GM12873 (cell line): ENCODE measurements at regions not wholly inside any gene's neighbourhood (a gene's known extent, or its start where the extent isn't known, plus 50 kb on each side); places are given as distances from the start of the nearest gene placed in this dataset.

Experiments
- CTCF ChIP-seq: IDR thresholded peaks from 2 replicates; pipeline ENCODE4 v1.5.1; 2012; ENCODE audit warnings: low read depth, mild to moderate bottlenecking, moderate library complexity, low read length, control low read depth; ENCODE audit not compliant: insufficient read depth; ENCODE audit errors: missing control alignments

GRCh38 chr16:8305201-8305600 lies 285.1 kb downstream of the TMEM114 start:
- TF ChIP-seq CTCF: no peak

DNA sequence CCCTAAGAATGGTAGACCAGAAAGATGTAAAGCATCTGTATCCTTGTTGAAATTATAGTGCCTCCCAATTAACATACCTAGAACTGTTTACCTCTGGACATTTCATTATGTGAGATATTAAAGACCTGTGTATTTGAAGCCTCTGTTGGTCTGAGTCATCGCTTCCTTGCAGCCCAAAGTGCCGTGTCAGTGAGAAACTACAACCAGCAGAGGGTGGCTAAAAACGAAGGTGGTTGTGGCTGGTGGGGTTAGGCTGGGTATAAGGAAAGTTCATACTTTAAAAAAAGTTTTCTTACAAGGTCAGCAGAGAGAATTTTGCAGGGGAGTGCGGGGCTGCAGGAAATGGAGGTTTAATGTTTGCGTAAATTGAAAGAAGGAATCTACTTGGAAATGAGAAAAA lies 290.7 kb downstream of the TMEM114 start:
- TF ChIP-seq CTCF: no peak

- no peak for TF ChIP-seq CTCF
Observed at GRCh38 chr16:8295513-8296237, 294.6 kb downstream of the TMEM114 start.

DNA sequence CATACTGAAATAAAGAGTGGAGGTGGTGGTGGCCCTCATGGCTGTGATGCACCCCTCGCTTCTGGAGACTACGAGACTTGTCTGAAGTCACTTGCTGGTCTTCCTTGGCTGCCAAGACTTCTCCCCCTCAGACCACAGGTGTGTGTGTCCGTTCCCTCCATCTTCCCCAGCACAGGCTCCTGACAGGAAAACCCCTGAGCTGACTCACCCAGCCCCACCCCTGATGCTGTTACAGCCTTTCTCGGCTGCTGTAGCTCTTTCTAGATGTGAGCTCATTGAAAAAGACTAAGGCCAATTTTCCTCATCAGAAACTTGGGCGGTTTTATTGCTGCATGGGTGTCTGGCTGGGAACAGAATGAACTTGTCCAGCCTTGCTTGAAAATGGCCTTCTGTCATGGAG lies 296.9 kb downstream of the TMEM114 start:
- TF ChIP-seq CTCF: no peak

DNA sequence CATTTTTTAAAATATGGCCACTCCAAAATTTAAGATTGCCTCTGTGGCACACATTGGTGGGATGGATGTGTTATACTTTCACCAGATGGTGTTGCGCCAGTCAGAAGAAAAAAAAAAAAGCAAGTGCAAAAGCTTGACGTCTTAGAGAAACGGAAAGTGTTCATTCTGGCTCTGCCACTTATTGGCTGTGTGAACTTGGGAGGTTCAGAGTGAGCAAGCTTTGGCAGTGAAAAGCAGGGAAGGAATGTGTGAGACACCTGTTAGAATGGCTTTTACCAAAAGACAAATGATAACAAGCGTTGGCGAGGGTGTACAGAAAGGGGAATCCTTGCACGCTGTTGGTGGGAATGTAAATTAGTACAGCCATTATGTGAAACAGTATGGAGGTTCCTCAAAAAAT lies 298.0 kb downstream of the TMEM114 start:
- TF ChIP-seq CTCF: no peak

GRCh38 chr16:8286348-8286747 lies 304.0 kb downstream of the TMEM114 start:
- TF ChIP-seq CTCF: no peak

DNA sequence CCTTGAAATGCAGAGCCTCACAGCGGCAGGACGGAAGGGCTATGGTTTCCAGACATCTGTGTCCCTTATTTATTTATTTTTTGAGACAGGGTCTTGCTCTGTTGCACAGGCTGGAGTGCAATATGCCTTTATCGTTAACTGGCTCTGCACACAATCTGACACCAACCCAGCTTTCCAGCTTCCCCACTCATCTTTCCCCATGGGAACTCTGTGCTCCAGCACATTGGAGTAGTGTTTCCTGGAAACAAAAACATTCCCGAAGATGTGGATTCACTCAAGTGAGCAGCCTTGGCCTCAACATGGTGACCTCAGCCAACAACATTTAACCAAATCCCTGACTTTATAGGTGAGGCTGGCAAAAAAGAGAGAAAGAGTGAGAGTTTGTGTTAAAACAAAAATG lies 307.1 kb downstream of the TMEM114 start:
- no peak for TF ChIP-seq CTCF
